ENCODE measurements at regions not wholly inside any gene's neighbourhood (a gene's known extent, or its start where the extent isn't known, plus 50 kb on each side); places are given as distances from the start of the nearest gene placed in this dataset.

DNA sequence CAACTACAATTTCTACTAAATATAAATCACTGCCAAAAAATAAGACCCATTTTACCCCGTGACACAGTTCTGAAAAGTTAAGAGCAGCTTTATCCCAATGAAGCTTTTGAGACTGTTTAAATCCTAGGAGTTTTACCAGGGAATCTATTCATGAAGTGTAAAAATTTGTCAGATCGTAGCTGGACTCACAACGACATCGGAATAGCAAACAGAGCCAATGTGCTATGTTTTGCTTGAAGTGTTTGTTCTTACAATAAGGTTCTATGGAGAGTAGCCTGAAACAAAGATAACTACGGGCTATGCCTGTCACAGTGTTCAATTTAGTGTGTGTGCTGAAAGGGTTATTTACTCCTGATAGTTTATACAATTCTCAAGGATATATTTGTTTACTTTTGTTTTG, 78.5 kb upstream of the L3MBTL4 start:
- TF ChIP-seq, protein P1, sequence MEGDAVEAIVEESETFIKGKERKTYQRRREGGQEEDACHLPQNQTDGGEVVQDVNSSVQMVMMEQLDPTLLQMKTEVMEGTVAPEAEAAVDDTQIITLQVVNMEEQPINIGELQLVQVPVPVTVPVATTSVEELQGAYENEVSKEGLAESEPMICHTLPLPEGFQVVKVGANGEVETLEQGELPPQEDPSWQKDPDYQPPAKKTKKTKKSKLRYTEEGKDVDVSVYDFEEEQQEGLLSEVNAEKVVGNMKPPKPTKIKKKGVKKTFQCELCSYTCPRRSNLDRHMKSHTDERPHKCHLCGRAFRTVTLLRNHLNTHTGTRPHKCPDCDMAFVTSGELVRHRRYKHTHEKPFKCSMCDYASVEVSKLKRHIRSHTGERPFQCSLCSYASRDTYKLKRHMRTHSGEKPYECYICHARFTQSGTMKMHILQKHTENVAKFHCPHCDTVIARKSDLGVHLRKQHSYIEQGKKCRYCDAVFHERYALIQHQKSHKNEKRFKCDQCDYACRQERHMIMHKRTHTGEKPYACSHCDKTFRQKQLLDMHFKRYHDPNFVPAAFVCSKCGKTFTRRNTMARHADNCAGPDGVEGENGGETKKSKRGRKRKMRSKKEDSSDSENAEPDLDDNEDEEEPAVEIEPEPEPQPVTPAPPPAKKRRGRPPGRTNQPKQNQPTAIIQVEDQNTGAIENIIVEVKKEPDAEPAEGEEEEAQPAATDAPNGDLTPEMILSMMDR (IDR thresholded peaks at IDR 0.05; ENCODE audit: control extremely low read depth in 1 of 3, insufficient read depth in 1 of 3, low read depth in 1 of 3, low read length in 3 of 3), result no peak
- TF ChIP-seq TAF1 (IDR thresholded peaks at IDR 0.05; ENCODE audit: low read depth, low read length), result no peak
- no peak for TF ChIP-seq RAD21 (IDR thresholded peaks at IDR 0.05 in 1 of 2, conservative IDR thresholded peaks at IDR 0.05 in 1 of 2; ENCODE audit: low read depth in 2 of 2, low read length in 2 of 2)
- TF ChIP-seq POLR2A (IDR thresholded peaks at IDR 0.05; ENCODE audit: control extremely low read depth in 1 of 2, low read depth in 2 of 2, low read length in 2 of 2), result no peak
- TF ChIP-seq EP300 (IDR thresholded peaks at IDR 0.05; ENCODE audit: borderline replicate concordance in 1 of 2, low read depth in 2 of 2, low read length in 2 of 2), result no peak
- no peak for TF ChIP-seq CREB1 (IDR thresholded peaks at IDR 0.05)
- TF ChIP-seq, protein P2, sequence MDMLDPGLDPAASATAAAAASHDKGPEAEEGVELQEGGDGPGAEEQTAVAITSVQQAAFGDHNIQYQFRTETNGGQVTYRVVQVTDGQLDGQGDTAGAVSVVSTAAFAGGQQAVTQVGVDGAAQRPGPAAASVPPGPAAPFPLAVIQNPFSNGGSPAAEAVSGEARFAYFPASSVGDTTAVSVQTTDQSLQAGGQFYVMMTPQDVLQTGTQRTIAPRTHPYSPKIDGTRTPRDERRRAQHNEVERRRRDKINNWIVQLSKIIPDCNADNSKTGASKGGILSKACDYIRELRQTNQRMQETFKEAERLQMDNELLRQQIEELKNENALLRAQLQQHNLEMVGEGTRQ (IDR thresholded peaks at IDR 0.05; ENCODE audit: low read length), result no peak
- TF ChIP-seq, protein P3, sequence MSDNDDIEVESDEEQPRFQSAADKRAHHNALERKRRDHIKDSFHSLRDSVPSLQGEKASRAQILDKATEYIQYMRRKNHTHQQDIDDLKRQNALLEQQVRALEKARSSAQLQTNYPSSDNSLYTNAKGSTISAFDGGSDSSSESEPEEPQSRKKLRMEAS (IDR thresholded peaks at IDR 0.05), result no peak
- no peak for TF ChIP-seq SAP30 (IDR thresholded peaks at IDR 0.05; ENCODE audit: insufficient read depth, insufficient replicate concordance, low read length)
- TF ChIP-seq CTBP2 (IDR thresholded peaks at IDR 0.05; ENCODE audit: borderline replicate concordance, insufficient read depth, insufficient read length, low read length), result no peak
- TF ChIP-seq POLR2AphosphoS5 (IDR thresholded peaks at IDR 0.05; ENCODE audit: low read depth, low read length), result no peak
